ENCODE measurements at regions not wholly inside any gene's neighbourhood (a gene's known extent, or its start where the extent isn't known, plus 50 kb on each side); places are given as distances from the start of the nearest gene placed in this dataset.

- no peak for FAIRE-seq
- no peak for DNase-seq (ENCODE audit: low read depth in 1 of 2, low spot score in 1 of 2)
Observed at GRCh38 chr9:115777610-115778009, 376.0 kb upstream of the PAPPA start.

GRCh38 chr9:115781070-115781736 lies 372.4 kb upstream of the PAPPA start:
- Histone ChIP-seq H3K9me3 (no peaks in the 10 kb centered on the region), H3K4me3 (no peak overlapping the region), H3K4me1 (no peaks in the 10 kb centered on the region), H3K27ac (no peak overlapping the region; a peak in 1 of 6 replicates), H3K4me2 (no peak overlapping the region)
- TF ChIP-seq GATA3 (IDR thresholded peaks at IDR 0.05; ENCODE audit: borderline replicate concordance), result no peak
- no peak for TF ChIP-seq RNF2 (IDR thresholded peaks at IDR 0.05; ENCODE audit: borderline replicate concordance, low read depth)
- no peak for TF ChIP-seq CHD2 (IDR thresholded peaks at IDR 0.05; ENCODE audit: low read length, partially characterized antibody)
- CTCF ChIA-PET, result no interaction called here
- 55% methylated on average over 4 of the region's 4 CpGs for WGBS (ENCODE audit: missing lambda C conversion rate)
- POLR2A ChIA-PET, result no interaction called here
- ATAC-seq (no peak), FAIRE-seq (peak; percentile 43), DNase-seq (ENCODE audit: low read depth in 1 of 2, low spot score in 1 of 2) (no peak)

More at GRCh38 chr9:115777610-115778009, 376.0 kb upstream of the PAPPA start:
- Histone ChIP-seq H3K27ac (no peak overlapping the region), H3K4me1 (no peaks in the 10 kb centered on the region), H3K4me2 (no peak overlapping the region), H3K9me3 (no peaks in the 10 kb centered on the region), H3K4me3 (no peak overlapping the region)
- ChIA-PET CTCF (interaction anchor here (1.1 kb wide), 1 partner anchor 35 kb away, joined by 3 read pairs; no protein-coding TSS in a partner anchor), POLR2A (no interaction called here)
- no peak for ATAC-seq
- WGBS (ENCODE audit: missing lambda C conversion rate), result 70% methylated on average over 2 of the region's 2 CpGs
- TF ChIP-seq HOXB13 (CRISPR knock-in tag; IDR thresholded peaks at IDR 0.05; ENCODE audit: low read depth) (no peak), MAFK (IDR thresholded peaks at IDR 0.05; ENCODE audit: partially characterized antibody) (peak; percentile 53), NPAS2 (CRISPR knock-in tag; IDR thresholded peaks at IDR 0.05; ENCODE audit: borderline replicate concordance) (no peak)

- no peak overlapping the region for H3K27ac ChIP-seq
- no peaks in the 10 kb centered on the region for H3K9me3 ChIP-seq
- H3K4me1 ChIP-seq, result no peaks in the 10 kb centered on the region
- no peak for ATAC-seq
- FAIRE-seq, result no peak
- no peak for DNase-seq (ENCODE audit: low read depth in 1 of 2, low spot score in 1 of 2)
- H3K4me2 ChIP-seq, result no peak overlapping the region
- TF ChIP-seq NFE2L2 (conservative IDR thresholded peaks at IDR 0.05; ENCODE audit: low read length), result no peak
- no peak for TF ChIP-seq CBX8 (IDR thresholded peaks at IDR 0.05)
- TF ChIP-seq FOSB (CRISPR knock-in tag; IDR thresholded peaks at IDR 0.05), result no peak
- TF ChIP-seq HOXA7 (CRISPR knock-in tag; IDR thresholded peaks at IDR 0.05), result no peak
- TF ChIP-seq TFCP2L1 (CRISPR knock-in tag; IDR thresholded peaks at IDR 0.05), result no peak
- no peak for TF ChIP-seq HEYL (CRISPR knock-in tag; IDR thresholded peaks at IDR 0.05)
- TF ChIP-seq JUN (IDR thresholded peaks at IDR 0.05), result no peak
- TF ChIP-seq RARB (CRISPR knock-in tag; IDR thresholded peaks at IDR 0.05), result no peak
- no peak for TF ChIP-seq CHD4 (IDR thresholded peaks at IDR 0.05; ENCODE audit: borderline replicate concordance)
- no peak for TF ChIP-seq CHD2 (IDR thresholded peaks at IDR 0.05; ENCODE audit: low read length, partially characterized antibody)
- no peak for TF ChIP-seq SREBF2 (IDR thresholded peaks at IDR 0.05)
- no peak for TF ChIP-seq HDAC2 (IDR thresholded peaks at IDR 0.05)
- no peak for TF ChIP-seq BHLHE40 (IDR thresholded peaks at IDR 0.05; ENCODE audit: low read depth, low read length)
- TF ChIP-seq ESRRA (IDR thresholded peaks at IDR 0.05; ENCODE audit: borderline replicate concordance, low read length), result no peak
- no peak for TF ChIP-seq E2F6 (IDR thresholded peaks at IDR 0.05; ENCODE audit: borderline replicate concordance, low read depth)
- no peak for TF ChIP-seq KDM1A (IDR thresholded peaks at IDR 0.05; ENCODE audit: low read depth)
- CTCF ChIA-PET, result no interaction called here
- 54% methylated on average over 2 of the region's 2 CpGs for WGBS (ENCODE audit: missing lambda C conversion rate)
- H3K4me3 ChIP-seq, result no peak overlapping the region
- POLR2A ChIA-PET, result no interaction called here
Observed at GRCh38 chr9:115786321-115786720, 367.3 kb upstream of the PAPPA start.

GRCh38 chr9:115790520-115790919 lies 363.1 kb upstream of the PAPPA start:
- 75% methylated on average over 6 of the region's 6 CpGs for WGBS (ENCODE audit: missing lambda C conversion rate)
- FAIRE-seq (no peak), DNase-seq (ENCODE audit: low read depth in 1 of 2, low spot score in 1 of 2) (no peak), ATAC-seq (no peak)
- CTCF ChIA-PET, result no interaction called here
- H3K9me3 ChIP-seq, result no peaks in the 10 kb centered on the region
- TF ChIP-seq HDAC2 (IDR thresholded peaks at IDR 0.05) (no peak), RFX5 (IDR thresholded peaks at IDR 0.05) (no peak), TP53 (CRISPR knock-in tag; IDR thresholded peaks at IDR 0.05) (no peak), EHF (CRISPR knock-in tag; IDR thresholded peaks at IDR 0.05) (no peak), GATA3 (IDR thresholded peaks at IDR 0.05; ENCODE audit: borderline replicate concordance) (no peak), CHD4 (IDR thresholded peaks at IDR 0.05; ENCODE audit: borderline replicate concordance) (no peak), MYC (IDR thresholded peaks at IDR 0.05; ENCODE audit: borderline replicate concordance, low read length) (no peak), FOSB (CRISPR knock-in tag; IDR thresholded peaks at IDR 0.05) (no peak), RARB (CRISPR knock-in tag; IDR thresholded peaks at IDR 0.05) (no peak), JUN (IDR thresholded peaks at IDR 0.05) (no peak), ATOH8 (CRISPR knock-in tag; IDR thresholded peaks at IDR 0.05; ENCODE audit: low read depth) (no peak), BHLHE40 (IDR thresholded peaks at IDR 0.05; ENCODE audit: low read depth, low read length) (no peak), HMGXB4 (CRISPR knock-in tag; IDR thresholded peaks at IDR 0.05; ENCODE audit: borderline replicate concordance) (no peak)
- H3K4me3 ChIP-seq, result no peak overlapping the region
- H3K4me1 ChIP-seq, result no peaks in the 10 kb centered on the region
- H3K4me2 ChIP-seq, result no peak overlapping the region
- POLR2A ChIA-PET, result no interaction called here
- no peak overlapping the region for H3K27ac ChIP-seq
